ENCODE measurements at regions not wholly inside any gene's neighbourhood (a gene's known extent, or its start where the extent isn't known, plus 50 kb on each side); places are given as distances from the start of the nearest gene placed in this dataset.
"Not testable (repeated sequence)": the region's sequence is repeated elsewhere in the genome, so short reads cannot be mapped to it uniquely, and the experiment has no call there.

GRCh38 chr10:133785846-133786602, 159.4 kb upstream of the FRG2B start:
- TF ChIP-seq POLR2AphosphoS5 (IDR thresholded peaks at IDR 0.05; ENCODE audit: low read depth, low read length); SRF (IDR thresholded peaks at IDR 0.05; ENCODE audit: low read depth); EZH2phosphoT487 (IDR thresholded peaks at IDR 0.05; ENCODE audit: borderline replicate concordance); ATF3 (IDR thresholded peaks at IDR 0.05); REST (IDR thresholded peaks at IDR 0.05; ENCODE audit: low read depth); EZH2 (IDR thresholded peaks at IDR 0.05); YY1 (IDR thresholded peaks at IDR 0.05; ENCODE audit: extremely low read depth, insufficient replicate concordance, low read depth, low read length); POLR2A (IDR thresholded peaks at IDR 0.05; ENCODE audit: borderline replicate concordance, extremely low read depth, insufficient read depth, insufficient read length); CEBPB (IDR thresholded peaks at IDR 0.05; ENCODE audit: low read depth); ZBTB33 (IDR thresholded peaks at IDR 0.05; ENCODE audit: extremely low read depth, insufficient replicate concordance, low read length); CBX3 (IDR thresholded peaks at IDR 0.05; ENCODE audit: low read depth); FOSL1 (IDR thresholded peaks at IDR 0.05; ENCODE audit: low read depth); SIN3A (IDR thresholded peaks at IDR 0.05; ENCODE audit: low read depth): not testable (repeated sequence)
- 0 out of 6 replicates have a peak, but pooled peaks of 1 of the 3 experiments have one; percentile 5 for TF ChIP-seq CTCF (IDR thresholded peaks at IDR 0.05 in 2 of 3, conservative IDR thresholded peaks at IDR 0.05 in 1 of 3; ENCODE audit: borderline replicate concordance in 1 of 3, insufficient read depth in 1 of 3, low read depth in 2 of 3, low read length in 2 of 3)

All from HCT116 (cell line).